GM12891 (cell line): ENCODE measurements at regions not wholly inside any gene's neighbourhood (a gene's known extent, or its start where the extent isn't known, plus 50 kb on each side); places are given as distances from the start of the nearest gene placed in this dataset.

Experiments
- DNase-seq: peaks from one replicate; pipeline ENCODE4 v3.0.0; 2011; ENCODE audit warnings: low spot score; ENCODE audit not compliant: insufficient read length
- FAIRE-seq: peaks from 2 replicates; lab custom pipeline; 2011; peaks lifted over from hg19 to GRCh38; lab: Jason Lieb, UNC
- PAX5 ChIP-seq: IDR thresholded peaks from 2 replicates; pipeline ENCODE4 v1.6.1; 2011; ENCODE audit warnings: low read length, moderate library complexity, mild to moderate bottlenecking; ENCODE audit not compliant: insufficient read depth, severe bottlenecking
- POLR2A ChIP-seq: IDR thresholded peaks from 2 replicates; pipeline ENCODE4 v1.6.1; 2011; ENCODE audit warnings: low read depth, low read length, control low read depth
- POLR2AphosphoS5 ChIP-seq: IDR thresholded peaks from 2 replicates; pipeline ENCODE4 v1.6.1; 2011; ENCODE audit warnings: low read depth, low read length, control low read depth
- POU2F2 ChIP-seq: IDR thresholded peaks from 2 replicates; pipeline ENCODE4 v1.6.1; 2011; ENCODE audit warnings: low read depth, mild to moderate bottlenecking, control low read depth, low read length, moderate library complexity
- SPI1 ChIP-seq: IDR thresholded peaks from 2 replicates; pipeline ENCODE4 v1.6.1; 2011; ENCODE audit warnings: low read depth, low read length, control low read depth
- TAF1 ChIP-seq: IDR thresholded peaks from 2 replicates; pipeline ENCODE4 v1.6.1; 2011; ENCODE audit warnings: low read depth, low read length, control low read depth

DNA sequence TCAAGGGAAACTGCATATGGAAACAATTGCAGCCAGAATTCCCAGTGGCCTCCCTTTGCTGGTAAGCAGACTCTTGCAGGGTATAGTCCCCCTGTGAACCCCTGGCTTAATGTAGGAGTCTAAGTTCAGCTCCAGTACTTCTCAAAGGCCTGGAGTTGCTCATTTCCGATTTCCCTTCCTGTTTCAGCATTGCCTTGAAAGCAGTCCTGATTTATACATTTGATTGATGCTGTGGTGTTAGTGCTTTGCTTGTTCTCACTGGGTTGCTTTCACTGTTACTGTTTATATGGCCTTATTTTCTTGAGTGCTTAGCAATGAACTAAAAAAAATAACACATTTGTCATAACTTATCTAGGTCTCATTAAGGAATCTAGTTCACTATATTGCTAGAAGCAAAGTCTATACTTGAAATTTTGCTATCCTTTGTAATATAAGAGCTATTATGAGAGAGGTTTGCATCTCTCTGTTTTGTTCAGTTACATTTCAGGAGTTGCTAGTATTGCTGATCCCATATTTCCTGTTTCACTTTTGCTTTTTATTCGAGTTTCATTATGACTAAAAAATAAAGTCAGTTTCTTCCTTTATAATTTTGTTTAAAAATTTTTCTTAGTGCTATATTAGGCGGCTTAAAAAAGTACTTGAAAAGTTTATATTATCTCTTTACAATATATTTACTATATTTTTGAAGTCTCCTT lies 122.4 kb upstream of the NMUR2 start:
- DNase-seq (no peak), FAIRE-seq (peak; percentile 55)
- no peak for TF ChIP-seq POLR2A
- TF ChIP-seq SPI1: 0 out of 2 replicates have a peak, but pooled peaks have one; percentile 7

DNA sequence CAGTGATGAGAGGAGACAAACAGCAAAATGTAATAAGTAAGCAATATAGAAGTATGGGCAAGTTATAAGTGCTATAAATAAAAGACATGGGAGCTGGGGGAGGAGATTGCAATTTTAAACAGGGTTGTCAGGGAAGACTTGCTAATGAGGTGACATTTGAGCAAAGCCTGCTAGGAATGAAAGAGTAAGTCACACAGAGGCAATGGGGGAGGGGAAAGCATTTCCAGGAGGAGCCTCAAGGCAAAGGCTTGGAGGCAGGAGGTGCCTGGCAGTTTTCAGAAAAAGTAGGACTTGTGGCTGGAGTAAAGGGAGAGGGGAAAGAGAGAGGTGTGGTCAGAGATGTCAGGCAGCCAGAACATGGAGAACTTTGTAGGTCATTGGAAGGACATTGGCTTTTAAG lies 124.4 kb upstream of the NMUR2 start:
- DNase-seq: no peak
- no peak for TF ChIP-seq SPI1
- no peak for TF ChIP-seq PAX5
- no peak for TF ChIP-seq POLR2A
- TF ChIP-seq POU2F2: no peak
- TF ChIP-seq POLR2AphosphoS5: no peak
- TF ChIP-seq TAF1: no peak
- no peak for FAIRE-seq

DNA sequence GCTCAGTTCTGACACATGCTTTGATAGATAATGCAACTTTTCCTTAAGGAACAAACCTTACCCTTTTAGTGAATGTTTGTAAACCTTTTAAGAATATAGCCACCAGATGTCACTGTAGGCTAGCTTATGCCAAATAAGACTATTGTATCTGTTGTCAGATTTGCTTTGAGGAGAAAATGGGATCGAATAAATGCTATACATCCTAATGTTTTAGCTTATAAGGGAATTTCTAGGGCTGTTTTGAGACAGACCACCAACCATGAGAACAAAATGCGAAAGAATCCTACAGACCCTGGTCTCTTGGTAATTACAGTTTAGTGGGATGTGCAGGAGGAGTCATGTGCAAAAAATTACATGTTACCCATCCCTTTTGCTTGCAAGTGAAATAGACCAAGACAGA lies 127.6 kb upstream of the NMUR2 start:
- no peak for TF ChIP-seq POLR2AphosphoS5
- TF ChIP-seq POLR2A: no peak
- TF ChIP-seq POU2F2: no peak
- no peak for TF ChIP-seq TAF1
- no peak for TF ChIP-seq SPI1
- TF ChIP-seq PAX5: no peak
- DNase-seq (no peak), FAIRE-seq (peak; percentile 28)

DNA sequence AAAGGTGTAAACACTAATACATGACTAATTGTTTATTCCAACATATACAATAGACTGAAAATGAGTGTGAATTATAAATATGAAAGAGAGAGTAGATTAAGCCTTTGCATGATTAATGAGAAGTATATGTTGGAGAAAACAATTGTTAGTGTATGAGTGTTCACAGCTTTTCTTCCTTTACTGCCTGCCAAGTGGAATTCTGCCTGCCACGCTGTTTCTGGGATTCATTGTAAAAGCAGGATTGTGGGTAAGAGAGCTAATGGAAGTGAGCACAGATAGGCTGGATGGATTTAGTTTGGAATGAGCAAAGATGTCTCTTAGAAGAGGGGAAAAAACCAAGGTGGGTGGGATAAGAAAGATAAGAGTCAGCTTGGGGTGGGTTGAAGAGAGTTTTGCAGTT lies 129.6 kb upstream of the NMUR2 start:
- DNase-seq (no peak), FAIRE-seq (no peak)
- TF ChIP-seq PAX5 (no peak), POLR2AphosphoS5 (no peak), POLR2A (no peak), TAF1 (no peak)

DNA sequence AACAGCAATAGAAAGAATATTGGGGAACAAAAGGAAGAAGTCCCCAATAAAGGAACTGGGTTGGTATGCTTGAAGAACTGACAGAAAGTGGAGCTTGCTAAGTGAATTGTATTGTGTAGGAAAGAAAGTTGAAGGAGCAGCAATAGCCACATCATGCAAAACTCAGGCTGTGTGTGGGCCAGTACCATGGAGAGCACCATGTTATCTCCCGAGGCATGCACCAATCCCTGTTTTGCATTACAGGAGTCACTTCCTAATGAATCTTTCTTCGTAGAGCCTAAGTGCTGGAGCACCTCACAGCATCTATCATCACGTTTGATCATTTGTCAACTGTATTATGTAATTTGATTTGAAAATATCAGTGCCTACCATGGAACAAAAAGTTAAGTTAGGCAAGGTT lies 137.7 kb upstream of the NMUR2 start:
- TF ChIP-seq POLR2AphosphoS5: no peak
- TF ChIP-seq SPI1: no peak
- no peak for TF ChIP-seq TAF1
- FAIRE-seq (no peak), DNase-seq (no peak)

DNA sequence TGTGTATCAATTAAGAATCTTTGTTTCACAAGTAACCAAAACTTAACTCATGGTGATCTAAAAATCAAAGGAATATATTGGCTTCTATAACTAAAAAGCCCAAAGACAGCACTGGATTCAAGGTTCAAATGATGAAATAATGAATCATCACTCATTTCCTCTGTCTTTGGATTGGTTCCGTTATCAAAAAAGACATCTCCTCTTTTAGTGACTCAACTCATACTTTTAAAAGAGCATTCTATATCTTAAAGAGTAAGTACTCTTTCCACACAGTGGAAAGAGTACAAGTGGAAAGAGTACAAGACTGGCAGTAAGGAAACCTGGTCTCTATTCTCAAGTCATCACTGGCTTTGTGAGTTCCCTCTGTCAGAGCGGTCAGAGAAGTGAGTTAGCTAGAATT lies 141.4 kb upstream of the NMUR2 start:
- DNase-seq (no peak), FAIRE-seq (no peak)
- TF ChIP-seq POLR2AphosphoS5 (no peak), TAF1 (no peak), POLR2A (no peak), PAX5 (no peak), POU2F2 (no peak), SPI1 (no peak)

DNA sequence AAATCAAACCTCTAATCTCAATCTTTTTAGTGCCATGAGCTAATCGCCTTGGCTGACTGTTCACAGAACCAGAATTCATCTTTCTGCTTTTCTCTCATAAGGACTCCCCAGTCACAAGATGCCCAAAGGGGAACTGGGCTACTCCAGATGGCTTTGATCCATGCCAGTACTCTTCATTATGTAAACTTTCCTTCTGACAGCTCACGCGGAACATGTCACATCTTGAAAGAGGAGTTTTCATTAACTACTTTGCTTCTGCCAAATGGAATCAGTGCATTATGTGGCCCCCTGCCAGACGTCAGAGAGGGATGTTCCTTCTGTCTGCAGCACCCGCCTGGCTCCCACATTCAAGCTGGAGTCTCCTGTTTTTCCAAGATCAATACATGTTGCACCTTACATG lies 142.1 kb upstream of the NMUR2 start:
- DNase-seq (no peak), FAIRE-seq (no peak)

DNA sequence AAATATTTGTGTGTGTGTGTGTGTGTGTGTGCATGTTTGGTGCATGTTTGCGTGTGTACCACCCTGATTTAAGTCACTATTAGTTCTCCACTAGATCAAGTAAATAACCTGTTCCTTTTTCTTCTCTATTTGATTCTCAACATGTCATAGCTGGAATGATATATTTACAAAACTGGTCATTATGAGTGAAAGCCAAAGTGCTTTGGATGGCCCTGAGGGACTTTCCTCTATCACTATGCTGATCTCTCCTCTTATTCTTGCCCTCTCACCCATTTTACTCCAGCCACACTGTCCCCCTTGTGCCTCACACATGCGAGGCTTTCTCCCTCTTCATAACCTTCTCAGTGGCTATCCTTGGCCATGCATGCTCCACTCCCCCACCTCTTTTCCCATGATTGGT lies 144.6 kb upstream of the NMUR2 start:
- no peak for TF ChIP-seq POLR2A
- 0 out of 2 replicates have a peak, but pooled peaks have one; percentile 13 for TF ChIP-seq SPI1
- no peak for TF ChIP-seq TAF1
- TF ChIP-seq POU2F2: no peak
- no peak for TF ChIP-seq PAX5
- no peak for TF ChIP-seq POLR2AphosphoS5
- DNase-seq: no peak
- FAIRE-seq: no peak

More for the DNA sequence above, 142.1 kb upstream of the NMUR2 start:
- TF ChIP-seq TAF1 (no peak), PAX5 (no peak), SPI1 (no peak), POLR2AphosphoS5 (no peak), POU2F2 (no peak), POLR2A (no peak)

DNA sequence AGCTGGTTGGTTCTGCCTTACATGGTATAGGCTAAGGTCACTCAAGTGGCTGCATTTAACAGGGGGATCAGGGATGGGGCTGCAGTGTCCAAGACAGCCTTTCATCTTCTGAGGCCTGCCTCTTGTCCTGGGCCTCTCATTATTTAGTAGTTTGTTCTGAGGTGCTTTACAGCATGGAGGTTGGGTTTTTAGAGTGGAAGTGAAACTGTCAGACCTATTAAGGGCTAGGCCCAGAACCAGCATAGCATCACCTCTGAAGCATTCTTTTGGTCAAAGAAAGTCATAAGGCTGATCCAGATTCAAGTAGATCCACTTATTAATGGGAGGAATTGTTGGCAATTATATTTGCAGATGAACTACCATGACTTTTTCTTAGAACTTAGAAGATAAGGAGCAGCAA lies 146.0 kb upstream of the NMUR2 start:
- peak; percentile 92 for TF ChIP-seq SPI1
- no peak for TF ChIP-seq POU2F2
- FAIRE-seq (no peak), DNase-seq (no peak)

DNA sequence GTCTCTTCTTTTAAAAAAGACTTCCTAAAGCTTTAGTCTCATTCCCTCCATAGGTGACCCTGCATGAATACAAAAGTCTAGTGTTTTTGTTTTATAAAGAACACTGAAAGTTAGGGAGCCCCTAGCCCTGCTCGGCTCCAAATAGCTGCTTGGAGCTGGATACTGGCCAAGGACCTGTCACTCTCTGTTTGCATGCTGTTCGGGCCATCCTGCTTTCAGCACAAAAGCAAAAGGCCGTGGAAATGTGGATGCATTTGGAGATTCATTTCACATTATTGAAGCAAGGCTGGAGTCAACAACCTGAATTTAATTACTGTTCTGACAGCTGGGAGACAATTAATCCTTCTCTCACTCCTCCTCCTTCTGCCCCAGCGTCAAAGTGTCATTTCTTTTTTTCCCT lies 151.7 kb upstream of the NMUR2 start:
- TF ChIP-seq PAX5: no peak
- TF ChIP-seq POU2F2: no peak
- no peak for TF ChIP-seq TAF1
- no peak for TF ChIP-seq POLR2A
- no peak for TF ChIP-seq POLR2AphosphoS5
- no peak for TF ChIP-seq SPI1
- DNase-seq: no peak
- FAIRE-seq: no peak
